H1 (cell line): ENCODE measurements at regions not wholly inside any gene's neighbourhood (a gene's known extent, or its start where the extent isn't known, plus 50 kb on each side); places are given as distances from the start of the nearest gene placed in this dataset.

Source experiments
- CTCF ChIA-PET: fragments of 300-600 bp; sonication (Branson Sonifier 250); formaldehyde crosslinking; loops from one replicate; lab custom pipeline; 2021; ENCODE audit not compliant: partially characterized antibody; lab: Charles Lee
- POLR2A ChIA-PET: fragments of 300-600 bp; sonication (Branson Sonifier 250); formaldehyde crosslinking; loops from one replicate; lab custom pipeline; 2021; ENCODE audit warnings: inconsistent platforms; ENCODE audit not compliant: partially characterized antibody; lab: Charles Lee
- DNase-seq, 2 experiments: peaks; one replicate each; pipeline versions ENCODE4 v3.0.0 to v3.0.0-alpha.2; 2010 to 2022; ENCODE audit warnings: low spot score in 2 of 2, low read depth in 1 of 2, mixed read lengths in 1 of 2
- FAIRE-seq: peaks from 2 replicates; lab custom pipeline; 2011; peaks lifted over from hg19 to GRCh38; lab: Jason Lieb, UNC
- H2AFZ ChIP-seq: 2 replicates; pipeline ENCODE4 v1.8.1; 2012; ENCODE audit warnings: low read length, inconsistent platforms
- H2AK5ac ChIP-seq: 2 replicates; pipeline ENCODE4 v1.6.1; 2013; ENCODE audit warnings: low read depth, low read length
- H2BK120ac ChIP-seq: replicated peaks from 2 replicates; pipeline ENCODE3; 2013; ENCODE audit warnings: low read depth, low read length, inconsistent platforms
- H2BK12ac ChIP-seq: 2 replicates; pipeline ENCODE4 v1.6.1; 2013; ENCODE audit warnings: low read depth, low read length
- H2BK15ac ChIP-seq: 2 replicates; pipeline ENCODE4 v1.6.1; 2013; ENCODE audit warnings: low read length
- H2BK20ac ChIP-seq: 2 replicates; pipeline ENCODE4 v1.6.1; 2013; ENCODE audit warnings: low read length
- H2BK5ac ChIP-seq: 2 replicates; pipeline ENCODE4 v1.6.1; 2013; ENCODE audit warnings: low read depth, low read length
- H3K14ac ChIP-seq: 2 replicates; pipeline ENCODE4 v1.6.1; 2013; ENCODE audit warnings: inconsistent platforms; ENCODE audit not compliant: insufficient read length
- H3K18ac ChIP-seq: 2 replicates; pipeline ENCODE4 v1.6.1; 2013; ENCODE audit warnings: low read length; ENCODE audit errors: extremely low read depth
- H3K23ac ChIP-seq: 2 replicates; pipeline ENCODE4 v1.6.1; 2013; ENCODE audit warnings: inconsistent platforms; ENCODE audit not compliant: insufficient read length
- H3K23me2 ChIP-seq: 2 replicates; pipeline ENCODE4 v1.6.1; 2013; ENCODE audit warnings: low read depth, low read length
- H3K27ac ChIP-seq: 2 replicates; pipeline ENCODE4 v1.6.1; 2011; ENCODE audit warnings: low read depth, low read length, inconsistent platforms
- H3K27me3 ChIP-seq, 4 experiments: replicated peaks in 1 of 4; 1 replicate in 1 of 4; 2 replicates in 3 of 4; pipeline versions ENCODE4 v1.6.1 to v1.8.1; 2011 to 2013; ENCODE audit warnings: low read length in 3 of 4, mild to moderate bottlenecking in 3 of 4, inconsistent platforms in 2 of 4, mixed read lengths in 2 of 4, moderate library complexity in 1 of 4; ENCODE audit not compliant: control insufficient read depth in 3 of 4, insufficient read depth in 3 of 4; ENCODE audit errors: extremely low read depth in 1 of 4
- H3K36me3 ChIP-seq, 4 experiments: 2 replicates each; pipeline versions ENCODE4 v1.6.1 to v1.8.1; 2011 to 2013; ENCODE audit warnings: mild to moderate bottlenecking in 4 of 4, low read length in 3 of 4, moderate library complexity in 2 of 4, control low read depth in 1 of 4, inconsistent platforms in 1 of 4; ENCODE audit not compliant: insufficient read depth in 4 of 4, control insufficient read depth in 2 of 4
- H3K4ac ChIP-seq: replicated peaks from 2 replicates; pipeline ENCODE3; 2013; ENCODE audit warnings: low read length, low read depth, mixed read lengths, inconsistent platforms; ENCODE audit not compliant: insufficient read length
- H3K4me1 ChIP-seq, 4 experiments: replicated peaks in 1 of 4; 1 replicate in 1 of 4; 2 replicates in 3 of 4; pipeline versions ENCODE4 v1.6.1 to v1.8.1; 2011 to 2013; ENCODE audit warnings: low read length in 3 of 4, inconsistent platforms in 2 of 4, mixed read lengths in 1 of 4; ENCODE audit not compliant: insufficient read depth in 4 of 4, control insufficient read depth in 3 of 4
- H3K4me2 ChIP-seq, 2 experiments: 2 replicates each; pipeline versions ENCODE4 v1.6.1 to v1.8.1; 2011 to 2013; ENCODE audit warnings: low read depth in 2 of 2, low read length in 2 of 2, control low read depth in 1 of 2, inconsistent platforms in 1 of 2, mild to moderate bottlenecking in 1 of 2; ENCODE audit not compliant: insufficient read depth in 1 of 2
- H3K4me3 ChIP-seq, 4 experiments: fragments of 200-600, 300-600 bp in 1 of 4; sonication (generic), shearing (Covaris generic), sonication (Bioruptor Twin) in 1 of 4; 2 replicates each; pipeline versions ENCODE4 v1.5.1 to v1.8.1; 2011 to 2016; ENCODE audit warnings: low read length in 4 of 4, low read depth in 3 of 4, control low read depth in 2 of 4, inconsistent platforms in 2 of 4, mild to moderate bottlenecking in 2 of 4, mixed read lengths in 1 of 4, moderate library complexity in 1 of 4; ENCODE audit not compliant: insufficient read depth in 2 of 4; ENCODE audit errors: extremely low read depth in 1 of 4
- H3K56ac ChIP-seq: replicated peaks from 2 replicates; pipeline ENCODE3; 2013; ENCODE audit warnings: low read depth, mild to moderate bottlenecking, mixed read lengths, low read length, inconsistent platforms; ENCODE audit not compliant: insufficient read length
- H3K79me1 ChIP-seq: 2 replicates; pipeline ENCODE4 v1.6.1; 2013; ENCODE audit warnings: low read depth, low read length, control low read depth
- H3K79me2 ChIP-seq, 2 experiments: 2 replicates each; pipeline versions ENCODE4 v1.6.1 to v1.8.1; 2012 to 2013; ENCODE audit warnings: low read length in 2 of 2, mild to moderate bottlenecking in 2 of 2, inconsistent platforms in 1 of 2; ENCODE audit not compliant: insufficient read depth in 2 of 2, control insufficient read depth in 1 of 2
- H3K9ac ChIP-seq, 4 experiments: replicated peaks in 1 of 4; 1 replicate in 1 of 4; 2 replicates in 3 of 4; pipeline versions ENCODE4 v1.6.1 to v1.8.1; 2011 to 2013; ENCODE audit warnings: low read depth in 3 of 4, low read length in 3 of 4, control low read depth in 2 of 4, mild to moderate bottlenecking in 2 of 4, moderate library complexity in 2 of 4, inconsistent platforms in 1 of 4; ENCODE audit errors: extremely low read depth in 1 of 4
- H3K9me3 ChIP-seq, 2 experiments: 2 replicates each; pipeline versions ENCODE4 v1.6.1 to v1.8.1; 2012 to 2013; ENCODE audit warnings: mild to moderate bottlenecking in 2 of 2, moderate library complexity in 2 of 2, control low read depth in 1 of 2, inconsistent platforms in 1 of 2, low read depth in 1 of 2, low read length in 1 of 2, mixed read lengths in 1 of 2; ENCODE audit not compliant: insufficient read depth in 2 of 2
- H4K20me1 ChIP-seq, 2 experiments: replicated peaks in 1 of 2; 2 replicates each; pipeline versions ENCODE3 to v1.8.1; 2011 to 2013; ENCODE audit warnings: inconsistent platforms in 2 of 2, low read length in 2 of 2, mild to moderate bottlenecking in 1 of 2; ENCODE audit not compliant: insufficient read depth in 2 of 2, control insufficient read depth in 1 of 2
- H4K5ac ChIP-seq: 2 replicates; pipeline ENCODE4 v1.6.1; 2013; ENCODE audit warnings: low read length, low read depth, mixed read lengths, inconsistent platforms; ENCODE audit not compliant: insufficient read length
- H4K8ac ChIP-seq: 2 replicates; pipeline ENCODE4 v1.8.0; 2013; ENCODE audit warnings: mild to moderate bottlenecking, moderate library complexity, low read length, inconsistent platforms; ENCODE audit not compliant: insufficient read depth; ENCODE audit errors: extremely low read depth
- H4K91ac ChIP-seq: replicated peaks from 2 replicates; pipeline ENCODE3; 2013; ENCODE audit warnings: low read length, mixed read lengths, inconsistent platforms; ENCODE audit not compliant: insufficient read length
- CHD2 ChIP-seq: IDR thresholded peaks from 2 replicates; pipeline ENCODE4 v1.6.1; 2012; ENCODE audit warnings: low read length, improper control_type of control experiment
- WGBS, 2 experiments: shearing (Covaris generic) in 1 of 2; methylation state at CpG; one replicate each; pipeline versions ENCODE4 v1.1.6 to v1.1.7; 2013 to 2015; ENCODE audit warnings: low lambda C conversion rate in 2 of 2, mixed read lengths in 2 of 2, inconsistent platforms in 1 of 2, low coverage in 1 of 2, missing lambda C conversion rate in 1 of 2; ENCODE audit not compliant: insufficient replicate concordance in 2 of 2, insufficient coverage in 1 of 2, insufficient read length in 1 of 2; ENCODE audit errors: extremely low coverage in 1 of 2, missing lambda C conversion rate in 1 of 2; 5-methylcytosine and 5-hydroxymethylcytosine counted together

- Histone ChIP-seq H4K20me1 (no peaks in the 10 kb centered on the region), H4K91ac (no peak overlapping the region), H4K8ac (no peak overlapping the region), H3K14ac (no peak overlapping the region), H3K4me3 (no peak overlapping the region), H3K18ac (no peak overlapping the region), H3K23ac (no peak overlapping the region), H2BK15ac (no peak overlapping the region), H2BK20ac (no peak overlapping the region), H3K27ac (no peak overlapping the region), H3K9me3 (no peaks in the 10 kb centered on the region), H3K56ac (no peak overlapping the region), H3K4me1 (peaks cover 0 to 6% (median 3%) of the 10 kb centered on the region in 4 experiments; a peak in 2 of 7 replicates), H4K5ac (no peak overlapping the region), H3K4ac (no peak overlapping the region), H2BK12ac (no peak overlapping the region), H2AFZ (no peak overlapping the region), H3K36me3 (no peaks in the 10 kb centered on the region), H3K79me2 (no peaks in the 10 kb centered on the region), H2AK5ac (no peak overlapping the region), H3K9ac (no peak overlapping the region), H2BK5ac (no peak overlapping the region), H3K4me2 (no peak overlapping the region), H3K23me2 (no peaks in the 10 kb centered on the region), H2BK120ac (no peak overlapping the region), H3K27me3 (peaks cover 0 to 1% (median 0%) of the 10 kb centered on the region in 4 experiments; a peak in 2 of 7 replicates), H3K79me1 (no peaks in the 10 kb centered on the region)
- no peak for DNase-seq
- no peak for FAIRE-seq
- ChIA-PET CTCF (interaction anchor here (2.2 kb wide), 1 partner anchor 34 kb away, joined by 6 read pairs; no protein-coding TSS in a partner anchor), POLR2A (no interaction called here)
- no peak for TF ChIP-seq CHD2
- WGBS, 2 experiments = 87% methylated on average over 4 of the region's 4 CpGs; no CpG with 5 or more reads in 1 of the 2 experiments
Observed at GRCh38 chr4:72984351-72984750, 85.2 kb downstream of the COX18 start.
